ENCODE measurements at regions not wholly inside any gene's neighbourhood (a gene's known extent, or its start where the extent isn't known, plus 50 kb on each side); places are given as distances from the start of the nearest gene placed in this dataset.

DNA sequence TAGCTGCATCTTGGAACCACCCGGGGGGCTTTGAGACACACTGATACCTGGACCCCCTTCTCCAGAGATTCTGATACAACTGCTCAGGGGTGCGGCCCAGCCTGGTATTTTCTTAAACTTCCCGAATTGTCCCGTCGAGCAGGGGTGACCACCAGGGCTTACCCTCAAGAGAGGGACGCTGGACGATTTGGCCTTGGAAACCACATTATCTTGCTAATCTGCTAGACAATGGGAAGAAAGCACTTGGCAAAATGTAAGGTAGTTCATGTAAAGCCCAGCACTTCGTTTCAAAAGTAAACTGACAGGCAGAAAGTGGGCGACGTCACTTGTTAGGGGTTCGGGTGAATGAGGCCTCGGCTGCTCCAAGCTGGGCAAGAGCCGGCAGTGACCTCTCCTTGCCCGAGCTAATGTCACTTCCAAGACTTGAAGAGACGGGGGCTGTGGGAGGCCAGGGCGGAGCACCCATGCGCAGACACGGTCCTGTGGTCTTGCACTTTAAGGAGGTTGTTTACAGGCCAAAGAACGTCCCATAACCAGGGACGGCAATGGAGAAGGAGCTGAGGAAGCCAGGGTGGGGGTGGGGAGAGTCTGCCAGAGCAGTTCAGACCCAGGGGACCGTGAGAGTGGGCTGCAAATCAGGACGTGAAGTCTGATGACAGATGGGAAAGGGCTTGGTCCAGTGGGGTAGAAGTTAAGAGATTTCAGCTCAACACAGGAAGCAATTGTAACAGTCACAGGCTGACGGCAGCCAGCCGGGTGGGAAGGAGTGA lies 152.7 kb upstream of the GSE1 start:
- peaks cover 17% of the 10 kb centered on the region for H3K4me1 ChIP-seq (ENCODE audit: control insufficient read depth, insufficient read depth, low read length)
- no peak overlapping the region for H3K27ac ChIP-seq (ENCODE audit: low read length)
- no CpG with 5 or more reads among the region's 24 CpGs for WGBS (ENCODE audit: insufficient coverage, insufficient read length)
- H3K9me3 ChIP-seq (ENCODE audit: control insufficient read depth, insufficient read depth, low read length), result no peaks in the 10 kb centered on the region
- DNase-seq (ENCODE audit: low read depth, low spot score), result no peak
- no peak overlapping the region for H3K4me3 ChIP-seq (ENCODE audit: low read length)
- no peaks in the 10 kb centered on the region; the same call in 1 of the 2 replicates for H3K36me3 ChIP-seq (ENCODE audit: control insufficient read depth, insufficient read depth, low read length)
- H3K27me3 ChIP-seq (ENCODE audit: control insufficient read depth, insufficient read depth, low read length), result peaks cover 8% of the 10 kb centered on the region

DNA sequence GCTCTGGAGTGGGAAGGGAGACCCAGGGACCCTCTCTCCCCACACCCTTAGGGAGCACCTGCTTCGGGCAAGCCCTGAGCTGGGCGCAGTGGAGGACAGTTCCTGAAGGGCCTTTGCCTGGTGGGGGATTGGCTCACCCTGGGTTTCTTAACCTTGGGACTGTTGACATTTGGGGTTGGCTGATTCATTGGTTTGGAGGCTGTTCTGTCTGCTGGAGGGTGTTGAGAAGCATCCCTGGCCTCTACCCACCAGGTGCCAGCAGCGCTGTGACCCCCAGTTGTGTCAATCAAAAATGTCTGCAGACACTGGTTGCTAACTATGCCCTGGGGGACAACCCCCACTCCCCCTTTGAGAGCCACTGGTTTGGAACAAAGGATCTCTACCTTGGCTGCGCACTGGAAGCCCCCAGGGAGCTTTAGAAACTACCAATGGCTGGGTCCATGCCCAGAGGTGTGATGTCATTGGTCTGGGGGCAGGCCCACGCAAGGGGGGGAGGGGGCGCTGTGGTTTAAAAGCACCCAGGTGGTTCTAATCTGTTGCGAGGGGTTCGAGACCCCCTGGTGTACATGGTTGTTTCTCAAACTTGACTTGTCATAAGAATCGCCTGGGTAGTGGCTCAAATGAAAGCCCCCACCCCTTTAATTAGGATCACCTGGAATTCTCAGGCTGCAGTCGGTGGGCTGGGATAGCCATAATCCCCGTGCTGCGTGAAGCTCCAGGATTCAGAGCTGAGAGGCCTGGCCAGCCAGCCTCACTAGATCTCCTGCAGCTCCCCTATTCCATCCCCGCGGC lies 151.9 kb upstream of the GSE1 start:
- Histone ChIP-seq H3K27me3 (ENCODE audit: control insufficient read depth, insufficient read depth, low read length) (peaks cover 8% of the 10 kb centered on the region), H3K27ac (ENCODE audit: low read length) (no peak overlapping the region), H3K36me3 (ENCODE audit: control insufficient read depth, insufficient read depth, low read length) (no peaks in the 10 kb centered on the region; the same call in 1 of the 2 replicates), H3K4me1 (ENCODE audit: control insufficient read depth, insufficient read depth, low read length) (peaks cover 14% of the 10 kb centered on the region), H3K4me3 (ENCODE audit: low read length) (no peak overlapping the region), H3K9me3 (ENCODE audit: control insufficient read depth, insufficient read depth, low read length) (no peaks in the 10 kb centered on the region)
- no CpG with 5 or more reads among the region's 14 CpGs for WGBS (ENCODE audit: insufficient coverage, insufficient read length)
- DNase-seq (ENCODE audit: low read depth, low spot score), result no peak

GRCh38 chr16:85461814-85462713 lies 151.1 kb upstream of the GSE1 start:
- peaks cover 14% of the 10 kb centered on the region for H3K4me1 ChIP-seq (ENCODE audit: control insufficient read depth, insufficient read depth, low read length)
- WGBS (ENCODE audit: insufficient coverage, insufficient read length), result no CpG with 5 or more reads among the region's 35 CpGs

GRCh38 chr16:85462714-85463611 lies 150.2 kb upstream of the GSE1 start:
- H3K4me3 ChIP-seq (ENCODE audit: low read length), result no peak overlapping the region; the same call in 1 of the 2 replicates
- H3K4me1 ChIP-seq (ENCODE audit: control insufficient read depth, insufficient read depth, low read length), result peaks cover 14% of the 10 kb centered on the region
- peaks cover 8% of the 10 kb centered on the region for H3K27me3 ChIP-seq (ENCODE audit: control insufficient read depth, insufficient read depth, low read length)
- no peak for DNase-seq (ENCODE audit: low read depth, low spot score)
- H3K9me3 ChIP-seq (ENCODE audit: control insufficient read depth, insufficient read depth, low read length), result no peaks in the 10 kb centered on the region
- H3K27ac ChIP-seq (ENCODE audit: low read length), result no peak overlapping the region
- no CpG with 5 or more reads among the region's 80 CpGs for WGBS (ENCODE audit: insufficient coverage, insufficient read length)
- no peaks in the 10 kb centered on the region; the same call in 1 of the 2 replicates for H3K36me3 ChIP-seq (ENCODE audit: control insufficient read depth, insufficient read depth, low read length)

More at GRCh38 chr16:85461814-85462713, 151.1 kb upstream of the GSE1 start:
- DNase-seq (ENCODE audit: low read depth, low spot score), result no peak
- no peaks in the 10 kb centered on the region for H3K9me3 ChIP-seq (ENCODE audit: control insufficient read depth, insufficient read depth, low read length)
- H3K4me3 ChIP-seq (ENCODE audit: low read length), result peak overlapping the region; percentile 9; the same call in 1 of the 2 replicates
- peaks cover 8% of the 10 kb centered on the region for H3K27me3 ChIP-seq (ENCODE audit: control insufficient read depth, insufficient read depth, low read length)
- H3K27ac ChIP-seq (ENCODE audit: low read length), result no peak overlapping the region
- H3K36me3 ChIP-seq (ENCODE audit: control insufficient read depth, insufficient read depth, low read length), result no peaks in the 10 kb centered on the region; the same call in 1 of the 2 replicates

DNA sequence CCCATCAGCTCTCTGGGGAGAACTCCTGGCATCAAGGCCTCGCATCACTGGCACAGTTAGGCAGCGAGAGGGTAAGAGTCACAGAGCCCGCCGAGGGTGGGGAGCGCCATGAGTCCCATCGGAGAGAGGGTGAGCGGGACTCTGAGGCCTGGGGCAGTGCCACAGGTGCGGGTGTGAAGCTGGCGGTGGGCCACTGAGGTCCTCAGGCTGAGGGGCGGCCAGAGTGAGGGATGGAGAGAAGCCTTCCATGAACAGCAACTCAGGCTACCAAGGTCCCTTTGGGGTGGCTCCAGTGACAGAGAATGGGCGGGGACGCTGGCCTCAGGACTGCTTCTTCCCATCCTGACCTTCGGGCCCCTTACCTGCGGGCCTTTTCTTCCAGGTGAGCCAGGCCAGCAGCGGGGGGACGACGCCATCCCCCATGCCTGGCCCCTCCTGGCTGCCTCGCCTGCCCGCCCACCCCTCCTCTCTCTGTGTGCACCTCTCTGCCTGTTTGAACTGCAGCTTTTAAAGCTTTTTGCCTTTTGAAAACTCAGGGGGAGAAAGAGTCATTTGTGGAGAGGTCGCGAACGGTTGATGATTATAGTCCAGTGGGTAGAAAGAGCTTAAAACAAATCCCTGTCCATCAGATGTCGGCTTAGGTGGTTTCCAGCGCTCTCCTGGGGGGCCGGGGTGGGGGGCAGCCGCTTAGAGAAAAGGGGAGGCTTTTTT lies 149.3 kb upstream of the GSE1 start:
- no CpG with 5 or more reads among the region's 26 CpGs for WGBS (ENCODE audit: insufficient coverage, insufficient read length)
- H3K9me3 ChIP-seq (ENCODE audit: control insufficient read depth, insufficient read depth, low read length), result no peaks in the 10 kb centered on the region
- no peak overlapping the region for H3K27ac ChIP-seq (ENCODE audit: low read length)
- DNase-seq (ENCODE audit: low read depth, low spot score), result no peak
- H3K4me1 ChIP-seq (ENCODE audit: control insufficient read depth, insufficient read depth, low read length), result peaks cover 14% of the 10 kb centered on the region
- H3K36me3 ChIP-seq (ENCODE audit: control insufficient read depth, insufficient read depth, low read length), result no peaks in the 10 kb centered on the region; the same call in 1 of the 2 replicates
- H3K4me3 ChIP-seq (ENCODE audit: low read length), result no peak overlapping the region
- H3K27me3 ChIP-seq (ENCODE audit: control insufficient read depth, insufficient read depth, low read length), result peaks cover 8% of the 10 kb centered on the region

- Histone ChIP-seq H3K4me3 (ENCODE audit: low read length) (no peak overlapping the region; the same call in 1 of the 2 replicates), H3K27ac (ENCODE audit: low read length) (no peak overlapping the region), H3K9me3 (ENCODE audit: control insufficient read depth, insufficient read depth, low read length) (no peaks in the 10 kb centered on the region), H3K36me3 (ENCODE audit: control insufficient read depth, insufficient read depth, low read length) (no peaks in the 10 kb centered on the region; the same call in 1 of the 2 replicates), H3K4me1 (ENCODE audit: control insufficient read depth, insufficient read depth, low read length) (peaks cover 14% of the 10 kb centered on the region), H3K27me3 (ENCODE audit: control insufficient read depth, insufficient read depth, low read length) (peaks cover 8% of the 10 kb centered on the region)
- DNase-seq (ENCODE audit: low read depth, low spot score), result no peak
- no CpG with 5 or more reads among the region's 30 CpGs for WGBS (ENCODE audit: insufficient coverage, insufficient read length)
These were observed 148.5 kb upstream of the GSE1 start for GRCh38 chr16:85464383-85465305.

- DNase-seq (ENCODE audit: low read depth, low spot score), result no peak
- no peak overlapping the region for H3K27ac ChIP-seq (ENCODE audit: low read length)
- peaks cover 8% of the 10 kb centered on the region for H3K27me3 ChIP-seq (ENCODE audit: control insufficient read depth, insufficient read depth, low read length)
These were observed 147.5 kb upstream of the GSE1 start for GRCh38 chr16:85465328-85466303.

DNA sequence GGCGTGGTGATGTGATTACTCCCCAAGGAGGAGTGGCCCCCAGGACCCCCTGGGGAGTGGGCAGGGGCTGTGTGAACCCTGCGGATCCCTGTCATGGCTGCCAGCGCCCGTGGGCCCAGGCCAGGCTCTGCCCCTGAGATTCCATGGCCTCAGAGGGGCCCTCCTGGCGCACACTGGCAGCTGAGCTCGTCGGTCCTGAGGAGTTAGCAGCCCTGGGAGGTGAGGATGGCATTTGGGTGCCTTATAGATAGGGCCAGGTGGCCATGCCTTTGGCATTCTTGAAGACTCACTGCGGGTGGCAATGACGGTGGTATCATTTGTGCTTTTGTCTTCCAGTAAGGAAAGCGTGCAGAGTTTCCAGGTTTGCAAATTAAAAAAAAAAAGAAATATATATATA lies 146.8 kb upstream of the GSE1 start:
- H3K4me3 ChIP-seq (ENCODE audit: low read length), result no peak overlapping the region
- H3K36me3 ChIP-seq (ENCODE audit: control insufficient read depth, insufficient read depth, low read length), result no peaks in the 10 kb centered on the region; the same call in 1 of the 2 replicates
- peaks cover 4% of the 10 kb centered on the region; the same call in 1 of the 2 replicates for H3K4me1 ChIP-seq (ENCODE audit: control insufficient read depth, insufficient read depth, low read length)
- DNase-seq (ENCODE audit: low read depth, low spot score), result no peak
- no CpG with 5 or more reads among the region's 10 CpGs for WGBS (ENCODE audit: insufficient coverage, insufficient read length)
- H3K27ac ChIP-seq (ENCODE audit: low read length), result no peak overlapping the region
- H3K27me3 ChIP-seq (ENCODE audit: control insufficient read depth, insufficient read depth, low read length), result peaks cover 8% of the 10 kb centered on the region
- H3K9me3 ChIP-seq (ENCODE audit: control insufficient read depth, insufficient read depth, low read length), result no peaks in the 10 kb centered on the region

More at GRCh38 chr16:85465328-85466303, 147.5 kb upstream of the GSE1 start:
- no CpG with 5 or more reads among the region's 12 CpGs for WGBS (ENCODE audit: insufficient coverage, insufficient read length)
- Histone ChIP-seq H3K9me3 (ENCODE audit: control insufficient read depth, insufficient read depth, low read length) (no peaks in the 10 kb centered on the region), H3K4me1 (ENCODE audit: control insufficient read depth, insufficient read depth, low read length) (peaks cover 8% of the 10 kb centered on the region), H3K36me3 (ENCODE audit: control insufficient read depth, insufficient read depth, low read length) (no peaks in the 10 kb centered on the region; the same call in 1 of the 2 replicates), H3K4me3 (ENCODE audit: low read length) (no peak overlapping the region)

Measured in iPS DF 6.9 (cell line).